ENCODE measurements at regions not wholly inside any gene's neighbourhood (a gene's known extent, or its start where the extent isn't known, plus 50 kb on each side); places are given as distances from the start of the nearest gene placed in this dataset.

DNA sequence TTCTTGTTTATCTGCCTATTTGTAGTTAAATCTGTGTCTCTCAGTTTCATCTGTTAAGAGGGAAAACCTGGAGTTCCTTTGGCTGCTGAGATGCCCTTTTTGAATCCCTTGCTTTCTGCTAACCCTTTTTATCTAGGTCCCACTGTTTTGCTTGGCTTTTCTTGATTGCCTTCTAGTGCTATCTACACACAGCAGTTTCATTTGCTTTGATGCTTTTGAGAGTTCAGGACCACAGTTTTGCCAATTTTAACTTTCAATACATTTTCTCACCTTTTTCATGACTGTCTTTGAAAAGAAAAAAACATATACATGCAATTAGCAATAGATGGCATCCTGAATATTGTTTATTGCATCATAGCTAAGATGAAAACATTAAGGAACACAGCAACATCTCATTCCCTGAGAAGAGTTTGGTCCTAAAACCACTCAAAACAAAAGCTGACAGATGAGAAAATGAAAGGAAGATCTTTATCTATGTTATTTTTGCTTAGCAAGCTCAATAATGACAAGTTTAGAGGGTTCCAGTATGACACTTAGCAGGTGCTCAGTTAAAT, 241.4 kb upstream of the MEX3C start:
- TF ChIP-seq, protein P1, sequence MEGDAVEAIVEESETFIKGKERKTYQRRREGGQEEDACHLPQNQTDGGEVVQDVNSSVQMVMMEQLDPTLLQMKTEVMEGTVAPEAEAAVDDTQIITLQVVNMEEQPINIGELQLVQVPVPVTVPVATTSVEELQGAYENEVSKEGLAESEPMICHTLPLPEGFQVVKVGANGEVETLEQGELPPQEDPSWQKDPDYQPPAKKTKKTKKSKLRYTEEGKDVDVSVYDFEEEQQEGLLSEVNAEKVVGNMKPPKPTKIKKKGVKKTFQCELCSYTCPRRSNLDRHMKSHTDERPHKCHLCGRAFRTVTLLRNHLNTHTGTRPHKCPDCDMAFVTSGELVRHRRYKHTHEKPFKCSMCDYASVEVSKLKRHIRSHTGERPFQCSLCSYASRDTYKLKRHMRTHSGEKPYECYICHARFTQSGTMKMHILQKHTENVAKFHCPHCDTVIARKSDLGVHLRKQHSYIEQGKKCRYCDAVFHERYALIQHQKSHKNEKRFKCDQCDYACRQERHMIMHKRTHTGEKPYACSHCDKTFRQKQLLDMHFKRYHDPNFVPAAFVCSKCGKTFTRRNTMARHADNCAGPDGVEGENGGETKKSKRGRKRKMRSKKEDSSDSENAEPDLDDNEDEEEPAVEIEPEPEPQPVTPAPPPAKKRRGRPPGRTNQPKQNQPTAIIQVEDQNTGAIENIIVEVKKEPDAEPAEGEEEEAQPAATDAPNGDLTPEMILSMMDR (IDR thresholded peaks at IDR 0.05) = no peak
- no peak for TF ChIP-seq POLR2A (IDR thresholded peaks at IDR 0.05)

Data from body of pancreas (tissue), 4 donors.